PC-9 (cell line): ENCODE measurements at regions not wholly inside any gene's neighbourhood (a gene's known extent, or its start where the extent isn't known, plus 50 kb on each side); places are given as distances from the start of the nearest gene placed in this dataset.

Experiments used
- BruUV-seq: library from RNA; stranded (reverse); fragments of 400-500 nt; replicated peaks from 2 replicates; lab custom pipeline; 2021; lab: Mats Ljungman, UMichigan
- CTCF ChIA-PET: fragments of 300-600 bp; sonication (Branson Sonifier 250); formaldehyde crosslinking; loops from one replicate; lab custom pipeline; 2022; ENCODE audit warnings: antibody characterized with exemption; lab: Charles Lee
- POLR2A ChIA-PET: fragments of 300-600 bp; sonication (Branson Sonifier 250); formaldehyde crosslinking; loops from one replicate; lab custom pipeline; 2022; ENCODE audit warnings: antibody characterized with exemption; ENCODE audit not compliant: unreplicated experiment; lab: Charles Lee
- DNase-seq, 2 experiments: peaks; one replicate each; pipeline versions ENCODE4 v3.0.0 to v3.0.0-alpha.2; 2015 to 2022; ENCODE audit warnings: mixed read lengths in 1 of 2
- H2AFZ ChIP-seq: fragments of 200-600 bp; sonication (generic); 2 replicates; pipeline ENCODE4 v1.8.1; 2017; ENCODE audit warnings: antibody characterized with exemption
- H3F3A ChIP-seq: fragments of 200-600 bp; sonication (generic); 2 replicates; pipeline ENCODE4 v1.8.1; 2017; ENCODE audit warnings: antibody characterized with exemption, mild to moderate bottlenecking, low read depth; ENCODE audit not compliant: insufficient read depth
- H3K27ac ChIP-seq: fragments of 200-600 bp; sonication (generic); 2 replicates; pipeline ENCODE4 v1.6.1; 2016; ENCODE audit warnings: mixed run types
- H3K27me3 ChIP-seq: fragments of 200-600 bp; sonication (generic); 2 replicates; pipeline ENCODE4 v1.6.1; 2016; ENCODE audit warnings: low read depth, mixed run types; ENCODE audit not compliant: insufficient read depth
- H3K36me3 ChIP-seq: fragments of 200-600 bp; sonication (generic); 2 replicates; pipeline ENCODE4 v1.6.1; 2016; ENCODE audit warnings: low read depth, mixed run types
- H3K4me1 ChIP-seq: fragments of 200-600 bp; sonication (generic); replicated peaks from 2 replicates; pipeline ENCODE4 v1.6.1; 2016; ENCODE audit warnings: mixed run types; ENCODE audit not compliant: insufficient read depth
- H3K4me2 ChIP-seq: fragments of 200-600 bp; sonication (generic); 2 replicates; pipeline ENCODE4 v1.6.1; 2017; ENCODE audit warnings: mixed run types
- H3K4me3 ChIP-seq: fragments of 200-600 bp; sonication (generic); 2 replicates; pipeline ENCODE4 v1.6.1; 2016; ENCODE audit warnings: mixed run types
- H3K79me2 ChIP-seq: fragments of 200-600 bp; sonication (generic); 2 replicates; pipeline ENCODE4 v1.6.1; 2017; ENCODE audit warnings: low read depth, mixed run types
- H3K9me2 ChIP-seq: fragments of 200-600 bp; sonication (generic); 2 replicates; pipeline ENCODE4 v1.8.1; 2017; ENCODE audit warnings: mild to moderate bottlenecking; ENCODE audit not compliant: insufficient read depth
- H3K9me3 ChIP-seq: fragments of 200-600 bp; sonication (generic); 2 replicates; pipeline ENCODE4 v1.8.1; 2016; ENCODE audit warnings: low read depth; ENCODE audit not compliant: insufficient read depth
- H4K20me1 ChIP-seq: fragments of 200-600 bp; sonication (generic); 2 replicates; pipeline ENCODE4 v1.8.1; 2017; ENCODE audit not compliant: insufficient read depth
- EZH2 ChIP-seq: fragments of 200-600 bp; sonication (generic); IDR thresholded peaks from 2 replicates; pipeline ENCODE4 v1.8.0; 2017; ENCODE audit warnings: antibody characterized with exemption, low read depth
- intact Hi-C: fragments of 100-400 bp; cut with micrococcal nuclease; formaldehyde crosslinking; loops from one replicate; pipeline ENCODE4 v1.10.0; 2022; ENCODE audit not compliant: unreplicated experiment
- TF ChIP-seq, protein P1 (sequence below): fragments of 200-600 bp; sonication (generic); conservative IDR thresholded peaks from 2 replicates; pipeline ENCODE4 v1.6.1; 2017; ENCODE audit warnings: mixed run types, antibody characterized with exemption, mild to moderate bottlenecking, moderate library complexity

DNA sequence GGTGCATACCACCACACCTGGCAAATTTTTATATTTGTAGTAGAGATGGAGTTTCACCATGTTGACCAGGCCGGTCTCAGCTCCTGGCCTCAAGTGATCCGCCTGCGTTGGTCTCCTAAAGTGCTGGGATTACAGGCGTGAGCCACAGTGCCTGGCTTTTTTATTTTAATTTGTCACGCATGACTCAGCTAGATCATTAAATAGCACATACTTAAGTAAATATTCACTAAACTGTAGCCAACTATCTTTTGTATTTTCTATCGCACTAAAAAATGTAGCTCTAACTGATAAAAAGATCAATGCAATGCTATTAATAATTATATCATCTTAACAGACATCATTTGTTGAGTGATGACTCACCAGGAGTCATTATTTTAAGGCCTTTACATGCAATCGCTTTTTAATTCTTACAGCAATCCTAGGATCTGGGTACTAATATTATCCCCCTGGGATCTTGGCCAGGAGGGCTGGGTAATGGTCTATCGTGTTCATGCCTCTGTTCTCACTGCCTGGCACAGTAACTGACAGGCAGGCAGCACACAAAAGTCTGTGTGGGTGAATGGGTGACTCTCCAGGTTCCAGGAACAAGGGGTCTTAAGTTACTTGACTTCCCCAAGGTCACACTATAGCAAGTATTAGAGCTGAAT, 693.5 kb upstream of the EEF2KMT start:
- no peak overlapping the region for H3K4me2 ChIP-seq
- BruUV-seq = no TSS peak

DNA sequence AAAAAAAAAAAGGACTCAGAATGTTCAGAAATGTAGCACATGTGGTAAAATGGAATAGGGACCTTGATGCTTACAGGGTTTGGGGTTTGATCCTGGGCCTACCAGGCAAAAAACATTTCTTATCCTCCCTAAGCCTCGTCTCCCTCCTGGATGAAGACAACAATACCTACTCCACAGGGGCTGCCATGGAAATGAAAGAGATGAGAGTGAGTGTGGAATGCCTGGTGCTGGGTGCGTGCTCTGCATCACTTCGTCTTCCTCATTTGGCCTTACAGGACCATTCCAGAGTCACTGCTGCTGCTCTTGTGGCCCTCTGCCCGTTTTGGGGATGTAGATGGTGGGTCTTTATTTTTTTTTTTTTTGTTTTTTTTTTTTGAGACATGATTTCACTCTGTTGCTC, 692.9 kb upstream of the EEF2KMT start:
- CTCF ChIA-PET = interaction anchor here (0.6 kb wide), 1 partner anchor 56 kb away, joined by 7 read pairs; no protein-coding TSS in a partner anchor
- no peaks in the 10 kb centered on the region for H3K9me2 ChIP-seq
- no peaks in the 10 kb centered on the region for H3F3A ChIP-seq
- TF ChIP-seq EZH2 = no peak
- TF ChIP-seq, protein P1, sequence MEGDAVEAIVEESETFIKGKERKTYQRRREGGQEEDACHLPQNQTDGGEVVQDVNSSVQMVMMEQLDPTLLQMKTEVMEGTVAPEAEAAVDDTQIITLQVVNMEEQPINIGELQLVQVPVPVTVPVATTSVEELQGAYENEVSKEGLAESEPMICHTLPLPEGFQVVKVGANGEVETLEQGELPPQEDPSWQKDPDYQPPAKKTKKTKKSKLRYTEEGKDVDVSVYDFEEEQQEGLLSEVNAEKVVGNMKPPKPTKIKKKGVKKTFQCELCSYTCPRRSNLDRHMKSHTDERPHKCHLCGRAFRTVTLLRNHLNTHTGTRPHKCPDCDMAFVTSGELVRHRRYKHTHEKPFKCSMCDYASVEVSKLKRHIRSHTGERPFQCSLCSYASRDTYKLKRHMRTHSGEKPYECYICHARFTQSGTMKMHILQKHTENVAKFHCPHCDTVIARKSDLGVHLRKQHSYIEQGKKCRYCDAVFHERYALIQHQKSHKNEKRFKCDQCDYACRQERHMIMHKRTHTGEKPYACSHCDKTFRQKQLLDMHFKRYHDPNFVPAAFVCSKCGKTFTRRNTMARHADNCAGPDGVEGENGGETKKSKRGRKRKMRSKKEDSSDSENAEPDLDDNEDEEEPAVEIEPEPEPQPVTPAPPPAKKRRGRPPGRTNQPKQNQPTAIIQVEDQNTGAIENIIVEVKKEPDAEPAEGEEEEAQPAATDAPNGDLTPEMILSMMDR = no peak
- POLR2A ChIA-PET = no interaction called here
- no peak overlapping the region for H2AFZ ChIP-seq
- no peak overlapping the region for H3K4me2 ChIP-seq
- no peaks in the 10 kb centered on the region for H3K36me3 ChIP-seq
- H3K79me2 ChIP-seq = no peaks in the 10 kb centered on the region
- no peak overlapping the region for H3K4me3 ChIP-seq
- intact Hi-C loops = no loop called here
- no peak overlapping the region for H3K27ac ChIP-seq
- no peaks in the 10 kb centered on the region for H3K9me3 ChIP-seq
- DNase-seq = no peak
- peaks cover 28% of the 10 kb centered on the region for H3K27me3 ChIP-seq
- BruUV-seq = no TSS peak
- no peaks in the 10 kb centered on the region for H3K4me1 ChIP-seq
- no peaks in the 10 kb centered on the region for H4K20me1 ChIP-seq

More for the DNA sequence above, 693.5 kb upstream of the EEF2KMT start:
- intact Hi-C loops = no loop called here
- Histone ChIP-seq H3K9me3 (no peaks in the 10 kb centered on the region), H2AFZ (no peak overlapping the region), H3K4me1 (no peaks in the 10 kb centered on the region), H3K9me2 (no peaks in the 10 kb centered on the region), H3K27me3 (peaks cover 28% of the 10 kb centered on the region), H3K79me2 (no peaks in the 10 kb centered on the region), H3K4me3 (no peak overlapping the region), H3K27ac (no peak overlapping the region), H3F3A (no peaks in the 10 kb centered on the region), H4K20me1 (no peaks in the 10 kb centered on the region), H3K36me3 (no peaks in the 10 kb centered on the region)
- TF ChIP-seq, protein P1 = no peak
- TF ChIP-seq EZH2 = no peak
- CTCF ChIA-PET = interaction anchor here (0.6 kb wide), 1 partner anchor 57 kb away, joined by 7 read pairs; no protein-coding TSS in a partner anchor
- DNase-seq = no peak
- POLR2A ChIA-PET = no interaction called here

GRCh38 chr16:5789033-5789432, 691.4 kb upstream of the EEF2KMT start:
- Histone ChIP-seq H3K4me1 (no peaks in the 10 kb centered on the region), H2AFZ (no peak overlapping the region), H3K36me3 (no peaks in the 10 kb centered on the region), H3K4me2 (no peak overlapping the region), H3K4me3 (no peak overlapping the region), H3K27ac (no peak overlapping the region), H3K27me3 (peaks cover 28% of the 10 kb centered on the region), H3F3A (no peaks in the 10 kb centered on the region), H3K9me3 (no peaks in the 10 kb centered on the region), H4K20me1 (no peaks in the 10 kb centered on the region), H3K9me2 (no peaks in the 10 kb centered on the region), H3K79me2 (no peaks in the 10 kb centered on the region)
- no TSS peak for BruUV-seq
- ChIA-PET CTCF (no interaction called here), POLR2A (no interaction called here)
- intact Hi-C loops = no loop called here
- DNase-seq = no peak
- no peak for TF ChIP-seq EZH2
- TF ChIP-seq, protein P1 = no peak
